ENCODE measurements at regions not wholly inside any gene's neighbourhood (a gene's known extent, or its start where the extent isn't known, plus 50 kb on each side); places are given as distances from the start of the nearest gene placed in this dataset.

- no peaks in the 10 kb centered on the region for H3K9me3 ChIP-seq (replicated peaks; ENCODE audit: control insufficient read depth, insufficient read depth, low read length)
- H3K27ac ChIP-seq (ENCODE audit: insufficient read depth, low read depth, low read length), result peak overlapping the region; percentile 90
- no peaks in the 10 kb centered on the region for H3K9me1 ChIP-seq (replicated peaks; ENCODE audit: control insufficient read depth, extremely low read depth, insufficient read depth, low read length)
- H3K4me1 ChIP-seq (ENCODE audit: control insufficient read depth, extremely low read depth, insufficient read depth, low read length), result peaks cover 47% of the 10 kb centered on the region
- no peak overlapping the region for H2AFZ ChIP-seq (ENCODE audit: low read depth, low read length)
- ChIA-PET CTCF (interaction anchor here (0.8 kb wide), 1 partner anchor 222 kb away, joined by 3 read pairs; no protein-coding TSS in a partner anchor), POLR2A (no interaction called here)
- H3K9ac ChIP-seq (replicated peaks; ENCODE audit: extremely low read depth, insufficient read depth, low read length), result peak overlapping the region; percentile 61
- dilution Hi-C loops (cut with MboI; ENCODE audit: extremely low pct_ligation_motif_present, low sequenced_read_pairs), result no loop called here
- intact Hi-C loops (cut with micrococcal nuclease), result loop anchor here (2.0 kb wide), 1 partner anchor 31 kb away; no protein-coding TSS in a partner anchor
- no peaks in the 10 kb centered on the region for H3K27me3 ChIP-seq (ENCODE audit: control insufficient read depth in 2 of 2, insufficient read depth in 2 of 2, low read length in 2 of 2)
- H4K20me1 ChIP-seq (replicated peaks; ENCODE audit: control insufficient read depth, extremely low read depth, insufficient read depth, low read length), result no peaks in the 10 kb centered on the region
- H3K4me2 ChIP-seq (ENCODE audit: insufficient read depth, low read length), result no peak overlapping the region
- no TSS peak for BruUV-seq (replicated peaks)
- TF ChIP-seq JUN (IDR thresholded peaks at IDR 0.05; ENCODE audit: borderline replicate concordance, insufficient read depth, insufficient read length, low read depth), result no peak
- TF ChIP-seq GATA2 (IDR thresholded peaks at IDR 0.05; ENCODE audit: insufficient read depth, insufficient read length, low read depth, low read length), result no peak
- TF ChIP-seq MAX (IDR thresholded peaks at IDR 0.05; ENCODE audit: insufficient read depth, insufficient read length), result no peak
- no peak for TF ChIP-seq MYC (IDR thresholded peaks at IDR 0.05; ENCODE audit: low read depth, low read length)
- no peak for TF ChIP-seq EZH2 (IDR thresholded peaks at IDR 0.05; ENCODE audit: borderline replicate concordance, low read depth, low read length, severe bottlenecking)
- no peak for TF ChIP-seq POLR2A (IDR thresholded peaks at IDR 0.05; ENCODE audit: low read depth, low read length)
- TF ChIP-seq FOS (IDR thresholded peaks at IDR 0.05; ENCODE audit: borderline replicate concordance, insufficient read depth, low read length), result no peak
- TF ChIP-seq POLR2AphosphoS5 (IDR thresholded peaks at IDR 0.05; ENCODE audit: insufficient read depth, low read depth, low read length), result no peak
- TF ChIP-seq, protein P1, sequence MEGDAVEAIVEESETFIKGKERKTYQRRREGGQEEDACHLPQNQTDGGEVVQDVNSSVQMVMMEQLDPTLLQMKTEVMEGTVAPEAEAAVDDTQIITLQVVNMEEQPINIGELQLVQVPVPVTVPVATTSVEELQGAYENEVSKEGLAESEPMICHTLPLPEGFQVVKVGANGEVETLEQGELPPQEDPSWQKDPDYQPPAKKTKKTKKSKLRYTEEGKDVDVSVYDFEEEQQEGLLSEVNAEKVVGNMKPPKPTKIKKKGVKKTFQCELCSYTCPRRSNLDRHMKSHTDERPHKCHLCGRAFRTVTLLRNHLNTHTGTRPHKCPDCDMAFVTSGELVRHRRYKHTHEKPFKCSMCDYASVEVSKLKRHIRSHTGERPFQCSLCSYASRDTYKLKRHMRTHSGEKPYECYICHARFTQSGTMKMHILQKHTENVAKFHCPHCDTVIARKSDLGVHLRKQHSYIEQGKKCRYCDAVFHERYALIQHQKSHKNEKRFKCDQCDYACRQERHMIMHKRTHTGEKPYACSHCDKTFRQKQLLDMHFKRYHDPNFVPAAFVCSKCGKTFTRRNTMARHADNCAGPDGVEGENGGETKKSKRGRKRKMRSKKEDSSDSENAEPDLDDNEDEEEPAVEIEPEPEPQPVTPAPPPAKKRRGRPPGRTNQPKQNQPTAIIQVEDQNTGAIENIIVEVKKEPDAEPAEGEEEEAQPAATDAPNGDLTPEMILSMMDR (IDR thresholded peaks at IDR 0.05; ENCODE audit: extremely low read depth in 1 of 2, insufficient read depth in 1 of 2, low read depth in 1 of 2, low read length in 2 of 2), result no peak
- FAIRE-seq (no peak), DNase-seq (ENCODE audit: low read depth, low spot score) (no peak)
- H3K79me2 ChIP-seq (ENCODE audit: control insufficient read depth, insufficient read depth, low read length), result no peaks in the 10 kb centered on the region
- H3K36me3 ChIP-seq (ENCODE audit: control insufficient read depth in 2 of 2, extremely low read depth in 1 of 2, insufficient read depth in 2 of 2, low read length in 2 of 2), result no peaks in the 10 kb centered on the region
- H3K4me3 ChIP-seq (replicated peaks in 1 of 3; ENCODE audit: insufficient read depth in 1 of 3, low read depth in 1 of 3, low read length in 3 of 3), result no peak overlapping the region
These were observed 60.0 kb downstream of the MYEOV start for GRCh38 chr11:69353696-69354544.
